H1 (cell line): ENCODE measurements at regions not wholly inside any gene's neighbourhood (a gene's known extent, or its start where the extent isn't known, plus 50 kb on each side); places are given as distances from the start of the nearest gene placed in this dataset.

Experiments used
- ASH2L ChIP-seq: fragments of 200-600, 300-600 bp; sonication (generic); IDR thresholded peaks from one replicate; pipeline ENCODE4 v1.7.1; 2017; ENCODE audit warnings: low read length
- BACH1 ChIP-seq: IDR thresholded peaks from 2 replicates; pipeline ENCODE4 v1.6.1; 2012; ENCODE audit warnings: low read length, improper control_type of control experiment
- BCL11A ChIP-seq, 2 experiments: IDR thresholded peaks; one replicate each; pipeline ENCODE4 v1.6.1; 2011; ENCODE audit warnings: low read depth in 2 of 2, low read length in 2 of 2, mild to moderate bottlenecking in 2 of 2
- CBX5 ChIP-seq: fragments of 300-800, 300-1000 bp; sonication (generic); IDR thresholded peaks from 2 replicates; pipeline ENCODE4 v1.7.1; 2016; ENCODE audit warnings: antibody characterized with exemption, low read length, low read depth
- CEBPB ChIP-seq: IDR thresholded peaks from 2 replicates; pipeline ENCODE4 v1.6.1; 2012; ENCODE audit warnings: low read depth, low read length
- CREB1 ChIP-seq: IDR thresholded peaks from 2 replicates; pipeline ENCODE4 v1.6.1; 2012; ENCODE audit warnings: inconsistent platforms
- EZH2 ChIP-seq: fragments of 200-600 bp; sonication (generic); IDR thresholded peaks from 2 replicates; pipeline ENCODE4 v1.7.1; 2012; ENCODE audit warnings: low read depth, mild to moderate bottlenecking, moderate library complexity, low read length, inconsistent platforms; ENCODE audit not compliant: severe bottlenecking
- HDAC2 ChIP-seq, 2 experiments: fragments of 300-600 bp in 1 of 2; sonication (generic) in 1 of 2; IDR thresholded peaks; 2 replicates each; pipeline ENCODE4 v1.6.1; 2011 to 2012; ENCODE audit warnings: low read depth in 2 of 2, low read length in 2 of 2, mild to moderate bottlenecking in 2 of 2, moderate library complexity in 2 of 2, borderline replicate concordance in 1 of 2, inconsistent platforms in 1 of 2
- JUN ChIP-seq: IDR thresholded peaks from 2 replicates; pipeline ENCODE4 v1.6.1; 2011; ENCODE audit warnings: low read depth, mild to moderate bottlenecking, improper control_type of control experiment, low read length
- KDM4A ChIP-seq: IDR thresholded peaks from one replicate; pipeline ENCODE4 v1.7.1; 2012; ENCODE audit warnings: low read depth, mild to moderate bottlenecking, moderate library complexity, low read length, inconsistent platforms; ENCODE audit not compliant: severe bottlenecking
- NRF1 ChIP-seq: IDR thresholded peaks from 2 replicates; pipeline ENCODE4 v1.6.1; 2011; ENCODE audit warnings: mild to moderate bottlenecking, low read depth, low read length, improper control_type of control experiment
- PHF8 ChIP-seq: fragments of 200-600 bp; sonication (generic); conservative IDR thresholded peaks from 2 replicates; pipeline ENCODE4 v1.7.1; 2012; ENCODE audit warnings: low read depth, mild to moderate bottlenecking, inconsistent platforms, low read length, moderate library complexity
- POLR2AphosphoS5 ChIP-seq: IDR thresholded peaks from 2 replicates; pipeline ENCODE4 v1.6.1; 2011; ENCODE audit warnings: low read depth, low read length
- POU5F1 ChIP-seq: IDR thresholded peaks from 2 replicates; pipeline ENCODE4 v1.6.1; 2011; ENCODE audit warnings: low read depth, mild to moderate bottlenecking, low read length, moderate library complexity
- RBBP5 ChIP-seq: IDR thresholded peaks from 2 replicates; pipeline ENCODE4 v1.7.1; 2012; ENCODE audit warnings: low read depth, mild to moderate bottlenecking, inconsistent platforms, low read length, moderate library complexity, borderline replicate concordance
- RFX5 ChIP-seq: IDR thresholded peaks from 2 replicates; pipeline ENCODE4 v1.6.1; 2011; ENCODE audit warnings: low read depth, low read length, improper control_type of control experiment, borderline replicate concordance
- SIN3A ChIP-seq, 2 experiments: IDR thresholded peaks in 1 of 2; conservative IDR thresholded peaks in 1 of 2; 2 replicates each; pipeline ENCODE4 v1.6.1; 2011 to 2012; ENCODE audit warnings: low read length in 2 of 2, improper control_type of control experiment in 1 of 2, low read depth in 1 of 2, mild to moderate bottlenecking in 1 of 2
- SP1 ChIP-seq: IDR thresholded peaks from 2 replicates; pipeline ENCODE4 v1.6.1; 2011; ENCODE audit warnings: low read depth, low read length
- SP4 ChIP-seq: IDR thresholded peaks from 2 replicates; pipeline ENCODE4 v1.6.1; 2012; ENCODE audit warnings: low read length, inconsistent platforms
- SRF ChIP-seq: IDR thresholded peaks from 2 replicates; pipeline ENCODE4 v1.6.1; 2011; ENCODE audit warnings: mild to moderate bottlenecking, low read depth, low read length, moderate library complexity
- SUZ12 ChIP-seq: fragments of 200-600 bp; sonication (generic); IDR thresholded peaks from 2 replicates; pipeline ENCODE4 v1.6.1; 2012; ENCODE audit warnings: mild to moderate bottlenecking, inconsistent platforms, low read length, moderate library complexity, mixed read lengths
- TAF7 ChIP-seq: optimal IDR thresholded peaks from 2 replicates; pipeline ENCODE3; 2011; ENCODE audit warnings: low read depth, mild to moderate bottlenecking, inconsistent platforms, low read length, moderate library complexity, borderline replicate concordance
- TEAD4 ChIP-seq: IDR thresholded peaks from 2 replicates; pipeline ENCODE4 v1.6.1; 2012; ENCODE audit warnings: low read depth, low read length, inconsistent platforms, mixed read lengths
- TF ChIP-seq, protein P1 (sequence below): IDR thresholded peaks from 2 replicates; pipeline ENCODE4 v1.6.1; 2012; ENCODE audit warnings: inconsistent platforms

DNA sequence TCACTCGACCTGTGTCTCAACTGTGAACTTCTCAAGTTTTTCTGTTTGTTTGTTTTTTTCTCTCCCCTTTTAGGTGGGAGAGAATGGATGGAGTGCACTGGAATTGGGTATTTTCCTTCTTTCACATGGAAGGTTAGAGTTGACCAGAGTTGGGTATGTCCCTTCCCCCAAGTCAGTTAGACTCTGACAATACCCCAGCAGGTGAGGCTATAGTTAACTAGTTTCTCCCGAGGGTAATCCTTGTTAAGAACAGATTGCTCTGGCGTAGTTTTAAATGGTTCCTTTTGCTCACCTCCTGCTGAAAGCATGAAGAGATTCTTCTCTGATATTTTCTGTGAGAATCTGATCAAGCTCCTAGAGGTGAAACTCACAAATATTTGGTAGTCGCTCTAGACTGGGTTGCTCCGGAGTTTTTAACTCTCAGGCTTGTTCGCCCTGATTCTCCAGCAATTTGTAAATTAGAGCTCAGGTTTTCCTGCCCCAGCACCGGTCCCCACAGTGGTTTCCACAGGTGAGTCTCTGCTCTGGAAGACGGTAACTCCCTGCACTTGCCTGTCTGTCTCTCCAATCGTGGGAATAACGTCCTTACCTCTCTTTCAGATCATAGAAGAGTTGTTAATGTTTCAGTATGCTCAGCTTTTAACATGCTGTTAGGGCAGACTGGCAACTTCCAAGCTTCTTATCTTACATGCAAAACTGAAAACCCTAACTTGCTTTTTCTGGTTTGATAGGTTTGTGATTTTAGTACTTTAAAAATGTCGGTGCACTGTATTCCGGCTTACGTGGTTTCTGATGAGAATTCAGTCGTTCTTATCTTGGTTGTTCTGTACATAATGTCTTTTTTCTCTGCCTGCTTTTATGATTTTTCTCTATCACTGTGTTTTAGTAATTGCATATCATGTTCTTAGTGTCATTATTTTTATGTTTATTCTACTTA is 111.2 kb upstream of the HIVEP1 start (continued):
- TF ChIP-seq TAF7 (no peak), SP4 (no peak), BACH1 (no peak), SIN3A (conservative IDR thresholded peaks at IDR 0.05 in 1 of 2, IDR thresholded peaks at IDR 0.05 in 1 of 2; ENCODE audit: low read depth in 1 of 2, low read length in 2 of 2) (no peak), ASH2L (peak; percentile 72), EZH2 (no peak), CBX5 (no peak), CEBPB (no peak), RFX5 (no peak), JUN (no peak), SRF (no peak), SP1 (0 out of 2 replicates have a peak, but pooled peaks have one; percentile 9), NRF1 (no peak), HDAC2 (IDR thresholded peaks at IDR 0.05; ENCODE audit: borderline replicate concordance in 1 of 2, low read depth in 2 of 2, low read length in 2 of 2) (no peak), SUZ12 (no peak), CREB1 (no peak), KDM4A (no peak), BCL11A (IDR thresholded peaks at IDR 0.05; ENCODE audit: low read depth in 2 of 2, low read length in 2 of 2) (no peak), TEAD4 (no peak), PHF8 (no peak), RBBP5 (peak; percentile 82; the same call in 1 of the 2 replicates), POLR2AphosphoS5 (no peak), POU5F1 (no peak)
- TF ChIP-seq, protein P1, sequence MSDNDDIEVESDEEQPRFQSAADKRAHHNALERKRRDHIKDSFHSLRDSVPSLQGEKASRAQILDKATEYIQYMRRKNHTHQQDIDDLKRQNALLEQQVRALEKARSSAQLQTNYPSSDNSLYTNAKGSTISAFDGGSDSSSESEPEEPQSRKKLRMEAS, result no peak
